CD4-positive, alpha-beta T cell treated with Interleukin-1 beta for 1 hour (primary cell): ENCODE measurements at regions not wholly inside any gene's neighbourhood (a gene's known extent, or its start where the extent isn't known, plus 50 kb on each side); places are given as distances from the start of the nearest gene placed in this dataset.

Experiments
- DNase-seq, 2 donors: peaks; one replicate each; pipeline ENCODE4 v3.0.0-alpha.2; 2020 to 2022

DNA sequence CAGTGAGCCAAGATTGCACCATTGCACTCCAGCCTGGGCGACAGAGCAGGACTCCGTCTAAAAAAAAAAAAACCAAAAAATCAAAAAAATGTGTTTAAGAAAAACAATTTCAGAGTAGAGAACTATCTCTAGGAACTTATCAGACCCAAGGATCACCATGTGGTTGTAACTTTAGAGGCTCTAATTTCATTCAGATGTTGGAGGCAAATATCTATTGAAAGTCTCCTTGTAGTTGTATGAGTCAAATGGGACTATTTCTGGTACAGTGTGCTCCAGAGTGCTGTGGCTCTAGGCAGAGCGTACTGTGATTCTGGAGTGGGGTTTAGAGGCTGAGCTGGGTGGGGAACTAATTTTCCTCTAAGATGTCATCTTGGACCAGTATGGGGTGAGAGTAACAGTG is 398.7 kb downstream of the SHQ1 start:
- no peak for DNase-seq

DNA sequence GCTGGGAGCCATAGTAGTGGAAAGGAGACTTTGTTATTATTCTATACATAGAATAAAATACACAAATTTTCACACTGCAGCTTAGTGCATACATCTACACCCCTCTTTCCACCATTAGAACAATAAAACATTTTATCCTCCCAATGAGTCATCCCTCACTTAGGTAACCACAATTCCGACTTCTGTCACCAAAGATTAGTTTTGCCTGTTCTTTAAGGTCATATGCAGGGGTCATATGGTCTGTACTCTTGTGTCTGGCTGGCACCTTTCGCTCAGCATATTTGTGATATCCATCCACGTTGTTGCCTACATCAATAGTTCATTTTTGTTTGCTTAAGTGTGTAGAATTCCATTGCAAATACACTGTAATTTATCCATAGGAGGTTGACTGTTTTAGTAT is 399.4 kb downstream of the SHQ1 start:
- DNase-seq = no peak

DNA sequence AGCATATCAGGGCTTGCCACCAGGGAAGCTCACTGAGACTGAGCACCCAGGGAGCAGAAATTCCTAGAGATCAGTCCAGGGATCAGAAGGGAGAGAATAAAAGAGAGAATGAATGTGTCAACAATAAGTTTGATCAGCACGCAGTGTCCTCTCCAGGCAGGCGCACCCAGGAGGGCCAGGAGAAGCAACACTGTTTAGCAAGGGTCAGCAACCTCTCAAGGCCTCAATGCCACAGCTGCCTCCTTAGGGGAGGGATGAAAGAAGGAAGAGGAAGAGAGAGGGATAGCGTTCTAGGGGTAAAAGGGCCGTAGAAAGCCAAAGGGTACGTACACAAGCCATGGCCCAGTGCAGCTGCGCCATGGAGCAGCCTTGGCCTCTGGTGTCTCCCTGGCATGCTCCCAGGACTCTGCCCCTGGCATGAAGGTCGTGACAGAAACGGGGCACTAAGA is 399.8 kb downstream of the SHQ1 start:
- no peak for DNase-seq

DNA sequence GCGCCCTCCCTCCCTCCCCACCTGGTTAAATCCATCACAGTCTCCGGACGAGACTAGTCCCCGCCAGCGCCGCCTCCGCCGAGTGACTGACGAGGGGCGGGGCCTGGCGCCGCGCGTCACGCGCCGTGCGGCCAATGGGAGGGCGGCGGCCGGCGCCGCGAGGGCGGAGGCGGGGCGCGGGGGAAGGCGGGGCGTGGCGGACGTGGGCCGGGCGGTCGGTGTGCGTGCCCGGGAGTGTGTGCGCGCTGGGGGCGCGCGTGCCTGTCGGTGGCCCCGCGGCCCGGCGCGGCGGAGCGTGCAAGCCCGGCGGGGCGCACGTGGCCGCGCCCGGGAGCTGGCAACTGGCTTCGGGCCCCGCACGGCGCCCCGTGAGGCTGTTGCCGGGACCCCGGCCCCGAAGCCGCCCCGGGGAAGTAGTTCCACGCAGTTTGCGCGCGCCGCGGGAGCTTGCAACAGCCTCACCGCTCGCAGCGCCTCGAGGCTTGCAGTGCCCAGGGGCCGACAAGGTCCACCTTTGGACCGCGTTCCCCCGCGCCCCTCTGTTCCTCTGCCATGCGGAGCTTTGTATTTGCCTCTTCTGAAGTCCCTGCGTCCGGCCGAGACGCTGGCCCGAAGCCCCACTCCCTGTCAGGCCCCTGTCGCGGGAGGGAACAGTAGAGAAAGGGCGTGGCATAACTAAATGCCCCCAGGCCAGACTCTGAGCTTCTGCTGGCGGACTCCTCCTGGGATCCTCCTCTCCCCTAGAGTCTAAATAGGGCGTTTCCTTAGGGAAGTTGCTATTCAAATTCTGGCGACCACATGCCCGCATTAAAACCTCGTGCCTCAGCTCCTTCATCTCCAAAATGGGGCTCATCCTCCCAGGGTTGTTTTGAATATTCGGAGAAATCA is 400.9 kb downstream of the SHQ1 start:
- DNase-seq = peak; percentile 93 to 94

DNA sequence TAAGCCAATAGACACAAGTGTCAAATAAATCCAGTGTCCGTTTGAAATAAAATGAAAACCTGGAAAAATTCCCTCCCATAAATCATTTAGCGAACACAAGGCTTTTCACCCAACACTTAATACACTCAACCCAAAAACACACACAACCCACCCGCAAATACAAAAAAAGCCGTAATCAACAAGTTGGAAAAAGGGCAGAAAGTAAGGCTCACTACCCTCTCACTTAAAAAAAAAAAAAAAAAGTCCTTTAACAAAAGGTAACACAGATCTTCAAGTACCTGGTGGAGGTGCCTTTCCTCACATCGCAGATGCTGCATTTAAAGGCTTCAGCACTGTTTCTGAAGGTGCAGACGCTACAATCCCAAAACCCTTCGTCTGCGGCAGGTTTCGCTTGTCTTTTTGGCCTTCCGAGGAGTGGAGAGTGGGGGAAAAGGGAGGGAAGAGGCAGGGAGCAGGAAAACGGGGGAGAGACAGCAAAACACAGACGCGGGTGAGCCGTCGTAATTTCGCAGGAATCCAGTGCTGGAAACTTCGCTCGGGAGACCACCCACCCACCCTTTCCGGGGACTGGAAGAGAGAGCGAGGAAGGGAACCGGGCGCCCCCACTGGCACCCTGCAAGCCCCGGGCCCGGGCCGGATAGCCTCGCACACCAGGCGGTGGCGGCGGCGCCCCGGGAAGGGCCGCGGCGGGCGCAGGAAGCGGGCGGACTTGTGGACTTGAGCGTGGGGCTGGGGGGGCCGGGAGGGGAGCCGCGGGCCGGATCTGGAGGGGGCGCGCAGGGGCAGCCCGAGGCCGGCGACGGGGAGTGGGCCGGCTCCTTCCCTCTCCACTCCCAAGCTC is 401.8 kb downstream of the SHQ1 start, which contains the start of gene RYBP:
Gene RYBP, minus strand, starts transcription at position 404 of the 841 bp plus-strand sequence.
- DNase-seq = peak; percentile 15 to 39

DNA sequence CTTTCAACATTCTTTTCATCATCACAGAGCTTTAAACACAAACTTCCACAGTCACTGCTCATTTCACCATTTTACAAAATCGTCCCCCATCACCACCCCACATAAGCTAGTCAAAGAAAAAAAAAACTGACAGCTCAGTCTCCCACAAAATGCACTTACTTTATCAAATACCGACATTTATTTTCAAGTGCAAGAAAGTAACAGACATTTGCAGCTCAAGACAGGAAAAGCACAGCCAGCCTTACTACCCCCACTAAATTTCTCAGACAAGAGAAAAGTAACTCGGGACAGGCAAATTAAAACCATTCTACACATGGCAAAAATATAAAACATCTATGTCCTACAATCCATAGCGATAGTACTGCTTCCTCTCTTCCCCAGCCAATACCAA is 402.4 kb downstream of the SHQ1 start:
- DNase-seq = no peak

DNA sequence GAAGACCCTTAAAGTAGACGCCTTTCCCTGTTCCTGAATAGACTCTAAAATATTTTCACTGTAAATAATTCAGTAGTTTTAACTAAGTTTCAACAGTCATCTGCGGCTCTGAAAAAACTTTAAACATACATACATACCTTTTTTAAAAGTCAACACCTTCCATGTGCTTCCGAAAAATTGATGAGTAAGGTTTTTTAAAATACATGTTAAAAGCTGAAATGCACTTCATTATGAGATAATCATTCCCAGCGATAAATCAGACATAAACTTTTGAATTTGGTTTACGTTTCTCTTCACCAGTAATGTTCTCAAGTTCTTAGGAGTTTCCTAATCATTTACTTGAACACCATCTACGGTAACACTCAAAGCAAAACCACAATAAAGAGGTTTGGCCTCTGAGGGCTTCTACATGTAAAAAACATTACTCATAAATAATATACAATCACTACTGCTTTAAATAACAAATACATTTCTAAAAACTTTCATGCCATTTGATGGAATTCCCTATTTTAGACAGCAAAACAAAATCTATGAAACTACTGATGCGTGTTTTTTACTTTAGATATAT is 403.5 kb downstream of the SHQ1 start:
- peak in 1 of 2 donors; percentile 47 for DNase-seq

DNA sequence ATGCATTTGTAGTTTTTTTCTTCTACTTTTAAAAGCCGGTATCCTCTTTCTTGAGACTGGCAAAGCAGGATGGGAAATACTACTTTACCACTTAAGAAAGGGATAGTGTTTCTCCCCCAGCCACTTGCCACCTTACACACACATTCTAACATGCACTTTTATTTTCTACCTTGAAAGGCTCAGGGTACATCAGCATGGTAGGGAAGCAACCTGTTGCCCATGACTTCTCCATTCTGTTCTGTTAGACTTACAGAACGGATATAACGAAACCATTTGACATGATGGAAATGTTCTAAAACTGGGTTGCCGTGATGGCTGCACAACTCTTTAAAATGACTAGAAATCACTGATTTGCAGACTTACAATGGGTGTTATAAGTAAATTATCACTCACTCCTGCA is 405.5 kb downstream of the SHQ1 start:
- no peak for DNase-seq

DNA sequence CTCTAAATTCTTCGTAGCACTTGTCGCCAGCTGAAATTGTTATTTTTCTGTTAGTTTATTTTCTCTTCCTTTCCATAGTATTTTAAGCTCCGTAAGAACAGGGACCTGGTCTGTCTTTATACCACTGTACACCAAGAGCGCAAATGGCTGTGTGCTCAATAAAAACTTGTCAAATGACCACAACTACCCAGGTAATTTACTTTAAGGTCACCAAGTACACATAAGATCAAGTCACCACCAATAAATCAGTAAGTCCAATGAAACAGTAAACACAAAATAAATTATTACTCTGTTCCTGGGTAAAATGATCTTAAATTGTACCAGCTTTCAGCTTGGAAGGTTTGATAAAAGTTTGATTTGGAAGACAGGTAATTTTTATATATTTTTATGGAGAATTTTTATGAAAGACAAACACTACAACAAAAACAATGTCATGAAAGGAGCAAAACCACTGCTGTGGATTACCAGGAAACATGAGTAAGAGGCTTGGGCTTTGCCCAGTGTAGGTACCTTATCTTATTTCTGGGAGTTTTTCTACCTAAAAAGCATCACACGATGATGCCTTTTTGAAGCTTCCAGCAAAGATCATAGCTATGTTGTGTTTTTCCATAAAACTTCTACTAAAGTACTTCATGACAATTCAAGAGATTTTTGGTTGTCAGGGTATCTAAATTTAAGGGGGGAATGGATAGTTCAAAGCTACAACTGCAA is 406.8 kb downstream of the SHQ1 start:
- DNase-seq = no peak

DNA sequence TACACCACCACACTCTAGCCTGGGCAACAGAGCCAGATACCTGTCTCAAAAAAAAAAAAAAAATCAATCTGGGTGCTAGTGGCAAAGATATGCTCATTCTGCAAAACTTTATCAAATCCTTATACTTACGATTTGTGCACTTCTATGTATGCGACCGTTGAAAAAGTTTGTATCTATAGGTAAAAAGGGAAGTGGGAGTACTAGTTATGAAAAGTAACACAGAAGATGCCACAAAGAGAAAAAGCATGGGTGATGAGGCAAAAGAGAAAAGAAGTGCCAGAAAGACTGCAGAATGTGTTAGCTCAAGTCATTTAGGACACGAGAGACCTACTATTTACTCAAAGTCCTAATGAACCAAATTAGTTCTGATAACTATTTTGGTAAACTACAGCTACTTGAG is 407.8 kb downstream of the SHQ1 start:
- no peak for DNase-seq

DNA sequence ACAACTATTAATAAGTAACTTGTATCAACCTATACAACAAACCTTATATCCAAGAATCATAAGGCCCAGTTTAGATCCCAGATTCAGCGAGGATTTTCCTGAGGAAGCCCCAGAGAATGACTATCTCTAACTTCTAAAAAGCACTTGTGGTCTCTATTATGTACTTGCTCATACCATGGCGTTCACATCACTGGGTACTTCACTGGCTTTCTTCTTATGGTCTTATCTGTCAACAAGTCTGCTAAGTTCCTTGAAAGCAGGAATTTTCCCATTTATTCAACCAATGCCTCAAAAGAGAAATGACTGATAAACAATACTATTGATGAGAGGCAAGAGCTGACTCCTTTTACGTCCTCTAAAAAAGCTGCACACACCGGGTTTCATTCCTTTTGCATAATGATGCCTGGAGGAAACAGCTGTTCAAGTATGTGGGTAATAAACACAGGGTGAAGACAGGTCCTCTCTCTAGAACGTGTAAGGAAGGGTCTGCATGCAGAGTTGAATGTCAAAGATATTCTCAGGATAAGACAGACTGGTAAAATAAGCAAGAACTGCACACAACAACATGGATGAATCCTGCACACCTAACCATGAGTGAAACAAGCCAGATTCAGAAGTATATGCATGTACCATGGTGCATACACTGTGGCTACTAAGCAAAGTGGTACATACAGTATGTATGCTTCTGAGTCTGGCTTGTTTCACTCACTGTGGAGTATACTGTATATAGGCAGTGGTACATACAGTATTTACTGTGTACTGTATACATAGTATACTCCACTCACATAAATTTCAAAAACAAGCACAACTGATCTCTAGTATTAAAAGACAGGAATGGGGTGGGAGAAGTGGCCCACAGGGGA is 408.7 kb downstream of the SHQ1 start:
- DNase-seq = no peak

DNA sequence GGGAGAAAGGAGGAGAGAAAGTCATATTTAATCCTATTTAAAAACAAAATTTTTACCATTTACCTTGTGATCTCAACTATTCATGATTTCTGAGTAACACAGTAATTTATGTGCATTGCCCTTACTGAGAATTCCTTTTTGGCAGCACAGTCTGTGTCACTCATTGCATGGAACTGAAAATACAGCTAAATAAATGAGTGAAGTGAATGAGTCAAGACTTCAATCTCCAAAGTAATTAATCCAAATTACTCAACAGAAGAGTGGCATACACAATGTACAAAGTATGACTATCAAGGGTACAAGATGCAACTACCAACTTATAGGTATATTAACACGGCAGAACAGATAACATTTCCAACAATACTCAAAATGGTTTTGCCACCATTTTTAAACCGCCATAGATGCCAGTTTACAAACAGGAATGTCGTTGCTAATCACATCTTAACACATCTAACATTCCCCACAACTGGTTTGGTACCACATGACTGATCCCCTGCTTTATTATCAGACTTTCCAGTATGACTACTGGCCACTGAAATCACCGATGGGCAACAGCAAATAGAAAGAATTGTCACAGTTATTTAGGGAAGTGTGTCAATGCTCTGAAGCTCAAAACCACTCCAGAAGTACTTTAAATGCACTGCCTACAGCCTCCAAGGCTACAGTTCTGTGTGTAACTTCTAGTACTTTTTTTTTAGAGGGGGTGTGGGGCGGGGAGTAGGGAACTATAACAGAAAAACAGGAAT is 410.4 kb downstream of the SHQ1 start:
- DNase-seq = no peak

DNA sequence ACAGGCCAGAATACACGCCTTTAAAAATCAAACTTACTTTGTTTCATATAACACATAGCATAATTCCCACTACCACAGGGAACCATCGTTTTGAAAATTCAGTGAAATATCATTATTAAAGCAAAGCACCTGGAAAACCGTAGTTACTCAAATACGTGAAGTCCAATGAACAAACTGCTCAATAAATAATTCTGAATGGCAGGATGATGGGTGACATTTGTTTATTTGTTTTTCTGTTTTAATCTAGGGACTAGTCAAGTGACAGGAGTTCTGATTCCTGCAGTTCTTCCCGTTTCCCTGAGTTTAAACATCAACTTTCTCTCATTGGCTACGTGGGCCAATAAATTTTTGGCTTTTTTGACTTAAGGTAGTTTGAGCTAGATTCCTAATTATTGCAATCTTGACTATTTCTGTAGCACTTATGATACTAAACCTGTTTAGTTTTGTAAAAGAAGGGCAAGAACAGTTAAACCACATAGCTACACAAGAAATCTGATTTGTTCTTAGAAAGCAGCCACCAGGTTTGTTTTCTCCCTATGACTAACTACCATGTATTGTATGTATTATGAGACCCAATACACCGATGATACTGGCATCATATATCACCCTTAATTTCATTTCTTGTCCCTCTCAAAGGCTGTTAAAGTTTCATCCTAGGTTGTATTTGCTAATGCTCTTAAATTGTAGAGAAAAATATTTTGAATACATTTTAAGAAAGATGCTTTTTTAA is 411.2 kb downstream of the SHQ1 start:
- DNase-seq = no peak

DNA sequence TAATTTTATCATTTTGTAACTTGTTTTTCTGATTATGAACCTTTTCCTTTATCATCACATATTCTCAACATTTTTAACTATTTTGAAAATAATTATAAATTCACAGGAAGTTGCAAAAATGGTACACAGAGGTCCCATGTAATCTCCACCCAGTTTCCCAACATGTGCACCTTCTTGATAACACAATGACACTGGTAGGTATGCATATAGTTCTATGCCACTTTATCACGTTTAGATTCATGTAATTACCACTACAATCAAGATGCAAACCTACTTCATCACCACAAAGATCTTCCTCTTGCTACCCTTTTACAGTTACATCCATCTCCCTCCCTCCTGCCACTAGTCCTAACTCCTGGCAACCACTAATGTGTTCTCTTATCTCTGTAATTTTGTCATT is 413.9 kb downstream of the SHQ1 start:
- DNase-seq = no peak

DNA sequence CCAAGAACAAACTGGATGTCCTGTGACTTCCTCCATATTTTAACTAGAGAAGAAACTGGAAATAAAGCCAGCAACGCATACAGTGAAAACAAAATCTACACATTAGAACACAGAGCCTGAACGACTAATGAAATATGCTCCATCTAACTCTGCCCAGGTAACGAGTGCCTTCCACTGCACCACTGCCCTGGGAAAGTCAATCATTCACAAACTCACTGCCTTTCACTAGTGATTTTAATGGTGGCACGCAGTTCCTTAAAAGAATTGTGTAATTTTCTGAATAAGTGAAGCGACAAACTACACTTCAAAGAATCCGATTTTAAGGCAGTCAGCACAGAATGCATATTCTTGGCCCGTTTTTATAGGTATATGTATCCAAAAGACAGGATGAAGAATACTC is 416.0 kb downstream of the SHQ1 start:
- DNase-seq = no peak

DNA sequence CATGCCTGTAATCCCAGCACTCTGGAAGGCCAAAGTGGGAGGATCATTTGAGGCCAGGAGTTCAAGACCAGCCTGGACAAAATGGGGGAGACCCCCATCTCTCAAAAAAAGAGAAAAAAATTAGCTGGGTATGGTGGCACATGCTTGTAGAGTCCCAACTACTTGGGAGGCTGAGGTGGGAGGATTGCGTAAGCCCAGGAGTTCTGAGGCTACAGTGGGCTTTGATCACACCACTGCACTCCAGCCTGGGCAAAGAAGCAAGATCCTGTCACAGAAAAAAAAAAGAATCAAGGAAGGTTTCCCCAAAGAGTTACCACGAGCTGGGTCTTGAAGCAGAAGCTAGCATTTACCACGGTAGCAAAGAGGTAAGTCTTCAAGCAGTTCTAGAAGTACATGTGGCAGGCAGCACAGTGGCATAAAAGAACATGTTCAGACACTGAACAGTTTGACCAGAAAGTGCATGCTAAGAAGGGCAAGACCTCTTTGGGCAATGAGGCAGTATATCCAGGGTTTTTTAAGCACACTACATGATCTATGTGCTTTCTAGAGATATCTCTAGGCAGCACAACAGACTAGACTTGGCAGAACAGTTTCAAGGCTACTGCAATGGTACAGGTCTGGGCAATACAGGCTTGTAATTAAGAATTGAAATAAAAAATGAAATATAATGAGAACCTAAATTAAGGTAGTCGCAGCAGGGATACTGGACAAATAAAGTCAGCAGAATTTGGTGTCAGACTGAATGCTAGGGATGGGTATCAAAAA is 418.5 kb downstream of the SHQ1 start:
- no peak for DNase-seq

DNA sequence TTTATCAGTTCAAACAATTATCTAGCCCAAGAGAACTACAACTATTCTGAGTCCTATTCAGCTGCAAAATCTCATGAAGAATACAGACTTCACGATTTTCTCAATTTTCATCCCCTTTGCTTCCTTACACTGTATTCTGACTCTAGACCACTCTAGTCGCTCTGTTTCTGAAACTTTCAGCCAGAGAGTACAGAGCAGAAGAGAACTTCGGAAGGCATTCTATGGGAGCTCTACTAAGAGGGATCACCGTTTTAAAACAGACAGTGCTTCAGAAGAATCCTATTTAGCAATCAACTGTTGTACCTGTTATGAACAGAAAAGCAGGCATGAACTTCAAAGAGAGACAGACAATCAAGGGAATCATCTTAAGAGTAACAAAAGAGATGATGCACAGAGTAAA is 419.4 kb downstream of the SHQ1 start:
- no peak for DNase-seq

DNA sequence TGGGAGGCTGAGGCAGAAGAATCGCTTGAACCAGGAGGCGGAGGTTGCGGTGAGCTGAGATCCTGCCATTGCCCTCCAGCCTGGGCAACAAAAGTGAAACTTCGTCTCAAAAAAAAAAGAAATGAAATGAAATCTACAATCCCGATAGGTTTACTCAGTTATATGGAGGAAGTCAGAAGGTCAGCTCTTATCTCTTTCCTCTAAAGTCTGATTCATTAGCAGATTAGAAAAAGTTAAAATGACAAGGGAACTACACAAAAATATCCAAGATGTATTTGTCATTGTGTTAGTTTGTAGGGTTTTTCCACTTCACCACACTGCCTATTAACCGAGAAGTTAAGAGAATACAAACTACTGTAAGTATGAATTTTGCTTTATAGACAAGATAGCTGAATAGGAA is 420.6 kb downstream of the SHQ1 start:
- no peak for DNase-seq

DNA sequence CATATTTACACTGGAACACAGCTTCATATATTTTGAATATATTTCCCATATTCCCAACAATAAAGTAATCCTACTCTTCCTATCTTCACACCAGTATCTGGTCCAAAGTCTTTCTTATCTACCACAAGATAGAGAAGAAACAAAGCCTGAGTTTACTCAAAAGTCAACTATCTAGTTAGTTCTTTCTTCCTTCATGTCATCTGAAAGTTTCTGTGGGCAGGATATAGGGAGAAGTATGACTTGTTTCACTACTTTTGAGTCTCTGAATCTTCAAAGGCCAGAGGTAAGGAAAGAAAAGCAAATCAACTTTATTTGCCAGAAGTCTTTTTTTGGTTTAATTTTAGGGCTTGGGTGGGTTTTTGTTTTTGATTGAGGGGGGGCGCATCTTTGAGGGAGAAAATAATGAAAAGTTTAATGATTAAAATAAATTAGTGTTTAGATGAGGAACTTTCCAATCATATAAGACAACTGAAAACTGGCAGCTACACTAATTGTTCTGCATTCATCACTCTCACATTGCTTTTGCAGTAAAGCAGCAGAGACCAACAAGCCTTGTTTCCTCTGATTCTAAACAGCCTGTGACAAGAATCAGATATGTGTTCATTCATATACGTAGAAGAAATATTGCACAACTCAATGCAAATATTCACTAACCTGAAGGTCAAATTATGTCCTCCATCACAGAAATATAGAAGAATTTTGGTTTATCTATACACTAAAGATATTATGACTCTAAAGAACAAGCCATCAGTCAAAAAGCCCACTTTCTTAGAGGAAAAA is 421.4 kb downstream of the SHQ1 start:
- no peak for DNase-seq
